K562 (cell line): ENCODE measurements at regions not wholly inside any gene's neighbourhood (a gene's known extent, or its start where the extent isn't known, plus 50 kb on each side); places are given as distances from the start of the nearest gene placed in this dataset.
A peak's percentile ranks its signal among the peaks of the same experiment; 100 is the strongest.

Experiments
- BCL6 ChIP-seq: fragments of 250-450 bp; sonication (Bioruptor Pico); IDR thresholded peaks from 2 replicates; pipeline ENCODE4 v1.4.0; 2020
- CTCF ChIP-seq, 3 experiments: IDR thresholded peaks in 2 of 3; conservative IDR thresholded peaks in 1 of 3; 2 replicates each; pipeline ENCODE4 v1.5.1; 2011 to 2012; ENCODE audit warnings: low read length in 3 of 3, mild to moderate bottlenecking in 3 of 3, control low read depth in 2 of 3, improper control_type of control experiment in 1 of 3, inconsistent platforms in 1 of 3, low read depth in 1 of 3, mixed read lengths in 1 of 3, moderate library complexity in 1 of 3; ENCODE audit not compliant: insufficient read depth in 2 of 3
- SIX5 ChIP-seq, 2 experiments: IDR thresholded peaks; 2 replicates each; pipeline ENCODE4 v1.6.1; 2011; ENCODE audit warnings: low read length in 2 of 2, borderline replicate concordance in 1 of 2, low read depth in 1 of 2, mild to moderate bottlenecking in 1 of 2, moderate library complexity in 1 of 2; ENCODE audit not compliant: insufficient read depth in 1 of 2
- SPI1 ChIP-seq: IDR thresholded peaks from 2 replicates; pipeline ENCODE4 v1.6.1; 2011; ENCODE audit warnings: low read depth, low read length, control low read depth, borderline replicate concordance
- ZNF12 ChIP-seq: sonication (generic); formaldehyde crosslinking; IDR thresholded peaks from 2 replicates; pipeline ENCODE4 v1.4.0; 2020; ENCODE audit warnings: mild to moderate bottlenecking, missing genetic modification reagents
- ZNF384 ChIP-seq: IDR thresholded peaks from 2 replicates; pipeline ENCODE4 v1.6.1; 2012; ENCODE audit warnings: low read depth, low read length, improper control_type of control experiment
- ZNF644 ChIP-seq: fragments of 200-800 bp; sonication (Bioruptor generic); IDR thresholded peaks from 2 replicates; pipeline ENCODE4 v1.6.1; 2016; ENCODE audit warnings: low read depth, missing genetic modification characterization, missing compliant biosample characterization

GRCh38 chr14:105944632-105945610, 418.5 kb downstream of the TMEM121 start:
- no peak for TF ChIP-seq ZNF384
- no peak for TF ChIP-seq ZNF644 (tag)
- peak; percentile 76 to 83 (median 81) for TF ChIP-seq CTCF (IDR thresholded peaks at IDR 0.05 in 2 of 3, conservative IDR thresholded peaks at IDR 0.05 in 1 of 3; ENCODE audit: insufficient read depth in 2 of 3, low read depth in 1 of 3, low read length in 3 of 3)
- TF ChIP-seq SPI1: no peak
- no peak for TF ChIP-seq BCL6 (CRISPR knock-in tag)
- TF ChIP-seq SIX5 (IDR thresholded peaks at IDR 0.05; ENCODE audit: borderline replicate concordance in 1 of 2, insufficient read depth in 1 of 2, low read depth in 1 of 2, low read length in 2 of 2): no peak
- TF ChIP-seq ZNF12 (CRISPR knock-in tag): no peak
